ENCODE measurements at regions not wholly inside any gene's neighbourhood (a gene's known extent, or its start where the extent isn't known, plus 50 kb on each side); places are given as distances from the start of the nearest gene placed in this dataset.
"Not testable (repeated sequence)": the region's sequence is repeated elsewhere in the genome, so short reads cannot be mapped to it uniquely, and the experiment has no call there.

DNA sequence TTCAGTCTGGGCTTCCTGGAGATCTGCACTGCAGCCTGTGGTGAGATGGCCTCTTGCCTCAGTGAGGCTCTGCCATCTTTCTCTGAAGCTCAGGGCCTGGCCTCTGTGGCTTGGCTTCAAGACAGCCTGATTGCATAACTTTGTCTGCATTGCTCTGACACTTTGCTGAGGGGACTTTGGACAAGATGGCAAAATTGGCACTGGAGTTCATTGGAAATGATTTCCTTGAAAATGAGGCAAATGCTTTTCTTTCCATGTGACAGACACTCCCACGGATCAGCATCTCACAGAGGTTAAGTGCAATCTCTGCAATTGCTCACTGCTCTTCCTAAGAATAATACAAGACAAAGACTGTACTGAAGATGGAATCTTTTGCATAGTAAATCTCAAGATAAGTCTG is 166.8 kb downstream of the KCNS3 start:
- DNase-seq (ENCODE audit: low read depth, low spot score): no peak

DNA sequence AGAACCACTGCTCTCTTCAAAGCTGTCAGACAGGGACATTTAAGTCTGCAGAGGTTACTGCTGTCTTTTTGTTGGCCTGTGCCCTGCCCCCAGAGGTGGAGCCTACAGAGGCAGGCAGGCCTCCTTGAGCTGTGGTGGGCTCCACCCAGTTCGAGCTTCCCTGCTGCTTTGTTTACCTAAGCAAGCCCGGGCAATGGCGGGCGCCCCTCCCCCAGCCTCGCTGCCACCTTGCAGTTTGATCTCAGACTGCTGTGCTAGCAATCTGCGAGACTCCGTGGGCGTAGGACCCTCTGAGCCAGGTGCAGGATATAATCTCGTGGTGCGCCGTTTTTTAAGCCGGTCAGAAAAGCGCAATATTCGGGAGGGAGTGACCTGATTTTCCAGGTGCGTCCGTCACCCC is 138.9 kb downstream of the KCNS3 start:
- DNase-seq (ENCODE audit: low read depth, low spot score): not testable (repeated sequence)

DNA sequence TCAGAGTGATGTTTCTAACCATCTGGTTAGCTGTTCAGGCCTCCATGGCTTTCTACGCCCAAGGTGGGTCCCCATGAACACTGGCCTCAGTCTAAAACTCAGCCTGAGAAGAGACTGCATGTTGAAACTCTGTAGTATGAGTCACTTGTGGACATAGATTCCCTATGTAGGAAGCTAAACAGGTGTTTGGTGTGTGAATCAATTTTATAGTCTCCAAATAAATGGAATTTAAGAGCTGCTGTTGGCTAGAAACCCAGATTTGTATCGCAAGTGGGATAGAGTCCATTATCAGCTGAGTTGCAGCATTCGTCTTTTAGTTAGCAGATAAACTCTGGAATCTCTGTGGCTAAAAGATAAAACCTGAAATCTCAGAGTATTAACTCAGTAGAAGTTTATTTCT is 131.4 kb downstream of the KCNS3 start:
- no peak for DNase-seq (ENCODE audit: low read depth, low spot score)

DNA sequence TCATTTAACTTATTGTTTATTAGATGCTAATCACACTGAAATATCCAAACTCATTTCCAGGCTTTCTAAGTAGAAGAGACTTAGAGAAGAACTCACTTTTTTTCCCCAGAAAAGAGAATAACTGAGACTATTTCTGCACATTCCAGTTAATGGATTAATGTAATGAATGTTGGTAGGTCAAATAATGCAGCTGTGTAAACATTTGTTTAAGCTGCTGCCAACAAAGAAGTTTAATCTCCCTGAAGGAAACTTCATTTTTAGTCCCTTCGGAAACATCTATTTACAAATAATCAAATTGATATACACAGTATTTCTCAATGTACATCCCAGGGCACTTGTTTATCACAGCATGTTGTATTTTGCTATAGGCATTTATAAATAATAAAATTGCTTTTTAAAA is 126.9 kb downstream of the KCNS3 start:
- no peak for DNase-seq (ENCODE audit: low read depth, low spot score)

DNA sequence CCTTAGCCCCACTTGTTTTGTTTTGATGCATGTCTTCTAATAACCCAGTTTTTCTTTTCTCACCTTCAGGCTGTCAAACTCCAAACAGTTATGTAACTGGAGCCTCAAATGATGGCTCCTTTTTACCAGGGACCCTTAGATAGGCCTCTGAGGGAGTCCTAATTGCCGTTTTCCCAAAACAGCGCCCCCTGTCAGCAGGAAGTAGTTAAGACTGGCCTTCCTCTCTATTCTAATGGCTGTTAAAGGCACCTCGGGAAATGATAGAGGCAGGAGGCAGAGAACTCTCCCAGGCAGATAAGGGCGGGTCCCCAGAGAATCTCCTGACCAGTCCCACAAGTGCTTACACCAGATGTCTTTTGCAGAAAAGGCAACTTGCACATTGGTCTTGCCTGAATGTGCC is 123.2 kb downstream of the KCNS3 start:
- DNase-seq (ENCODE audit: low read depth, low spot score): no peak

DNA sequence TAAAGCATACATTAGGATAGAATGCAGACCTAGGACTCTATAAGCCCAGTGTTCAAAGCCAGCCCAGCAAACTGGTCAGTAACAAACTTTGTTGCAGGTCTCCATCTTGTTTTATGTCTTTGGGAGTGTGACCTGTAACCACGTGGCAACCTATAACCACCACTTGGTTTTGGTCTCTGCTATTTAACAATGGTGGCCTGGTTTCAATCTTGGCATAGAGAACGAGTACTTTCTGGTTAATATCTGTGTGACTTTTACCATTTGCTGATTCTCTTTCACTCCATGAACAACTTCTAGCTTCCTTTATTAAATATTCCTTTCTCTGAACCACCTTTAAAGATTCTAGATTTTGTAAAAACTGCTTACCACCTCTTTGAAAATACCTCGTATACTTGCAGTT is 118.5 kb downstream of the KCNS3 start:
- no peak for DNase-seq (ENCODE audit: low read depth, low spot score)

DNA sequence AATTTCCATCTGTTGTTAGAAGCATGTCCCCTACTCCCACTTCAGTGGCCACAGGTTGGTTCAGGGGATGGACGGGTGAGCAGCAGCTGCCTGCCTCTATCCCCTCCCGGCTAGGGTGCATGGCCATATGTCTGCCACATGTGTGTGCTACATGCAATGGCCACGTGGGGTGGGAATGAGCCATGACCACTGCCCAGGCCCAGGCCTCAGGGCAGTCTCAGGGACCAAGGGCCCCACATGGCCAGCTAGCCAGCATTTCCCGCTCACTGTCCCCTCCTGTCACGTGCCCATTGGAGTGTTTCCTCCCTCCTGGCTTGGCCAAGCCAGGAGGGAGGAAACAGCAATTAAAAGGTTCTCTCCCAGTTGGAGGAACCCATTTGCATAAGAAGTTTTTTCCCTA is 117.1 kb downstream of the KCNS3 start:
- no peak for DNase-seq (ENCODE audit: low read depth, low spot score)

All from ELF-1 (cell line).